ENCODE measurements at regions not wholly inside any gene's neighbourhood (a gene's known extent, or its start where the extent isn't known, plus 50 kb on each side); places are given as distances from the start of the nearest gene placed in this dataset.
"Not testable (repeated sequence)": the region's sequence is repeated elsewhere in the genome, so short reads cannot be mapped to it uniquely, and the experiment has no call there.

DNA sequence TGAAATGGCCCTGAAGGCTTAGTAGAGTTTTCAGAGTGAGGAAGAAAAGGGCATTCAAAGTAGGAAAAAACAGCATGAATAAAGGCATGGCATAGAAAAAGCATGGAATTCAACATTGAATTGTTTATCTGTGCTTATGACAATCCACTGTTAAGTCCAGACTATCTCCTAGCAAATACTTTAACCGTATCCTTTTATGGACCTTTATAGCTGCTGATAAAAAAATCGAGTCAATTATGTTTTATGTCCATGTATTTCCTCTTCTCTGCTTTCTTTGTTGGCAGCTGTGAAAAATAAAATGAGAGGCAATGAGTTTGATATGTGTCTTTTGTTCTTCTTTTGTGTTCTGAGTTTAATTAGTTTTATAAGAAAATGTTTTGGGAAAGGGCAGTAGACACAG is 70.4 kb downstream of the TDRD15 start:
- no peak for DNase-seq

DNA sequence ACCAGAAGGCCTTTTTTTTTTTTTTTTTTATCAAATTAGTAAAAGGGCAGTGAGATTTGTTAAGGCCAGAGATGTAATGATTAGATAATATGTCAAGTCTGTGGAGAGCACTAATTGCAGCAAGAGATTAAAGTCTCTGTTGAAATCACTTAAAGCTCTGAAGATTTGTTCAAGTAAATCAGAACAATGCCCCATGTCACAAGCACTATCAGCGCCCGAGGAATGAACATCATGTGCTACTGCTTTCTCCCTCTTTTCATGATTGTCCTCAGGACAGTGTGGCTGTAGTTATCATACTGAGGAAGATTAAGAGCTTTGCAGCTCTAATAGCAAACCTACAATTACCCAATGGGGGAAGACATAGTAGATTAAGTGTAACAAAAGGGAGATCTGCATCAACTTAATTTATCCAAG is 71.1 kb downstream of the TDRD15 start:
- no peak for DNase-seq

DNA sequence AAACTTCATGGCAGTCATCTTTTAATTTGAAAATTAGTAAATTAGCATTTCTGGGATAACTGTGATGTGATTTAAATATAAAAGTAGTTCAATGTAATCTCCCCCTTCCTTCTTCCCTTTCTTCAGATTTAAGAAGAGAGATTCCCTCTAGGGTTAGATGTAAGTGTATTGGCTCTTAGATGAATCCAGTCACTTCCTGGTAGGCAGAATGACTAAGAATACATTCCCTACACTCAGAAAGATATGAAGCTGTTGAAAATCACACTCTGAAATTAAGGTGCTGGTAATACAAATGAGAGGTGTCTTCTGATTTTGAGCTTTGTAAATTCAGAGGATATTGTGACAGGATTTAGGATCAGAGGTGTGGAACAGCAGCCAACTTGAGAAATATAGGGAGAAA is 71.6 kb downstream of the TDRD15 start:
- no peak for DNase-seq

DNA sequence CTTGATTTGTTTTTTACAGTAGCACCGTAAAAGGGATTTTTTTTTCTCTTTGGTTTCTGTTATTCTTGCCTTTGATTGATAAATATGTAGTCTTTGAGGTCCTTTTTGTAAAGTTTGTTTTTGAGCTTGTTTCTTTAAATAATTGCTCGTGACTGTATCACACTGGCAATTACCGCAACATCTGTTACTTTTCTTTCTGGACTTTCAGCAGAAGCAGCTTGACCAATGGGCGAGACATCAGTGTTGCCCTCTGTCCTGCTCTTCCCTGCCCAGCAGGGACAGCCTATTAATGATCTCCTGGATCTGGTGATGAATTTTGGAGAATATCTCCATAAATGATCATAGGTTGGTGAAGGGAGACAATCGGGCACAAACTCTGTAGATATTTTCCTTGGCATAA is 74.9 kb downstream of the TDRD15 start:
- DNase-seq, result no peak

DNA sequence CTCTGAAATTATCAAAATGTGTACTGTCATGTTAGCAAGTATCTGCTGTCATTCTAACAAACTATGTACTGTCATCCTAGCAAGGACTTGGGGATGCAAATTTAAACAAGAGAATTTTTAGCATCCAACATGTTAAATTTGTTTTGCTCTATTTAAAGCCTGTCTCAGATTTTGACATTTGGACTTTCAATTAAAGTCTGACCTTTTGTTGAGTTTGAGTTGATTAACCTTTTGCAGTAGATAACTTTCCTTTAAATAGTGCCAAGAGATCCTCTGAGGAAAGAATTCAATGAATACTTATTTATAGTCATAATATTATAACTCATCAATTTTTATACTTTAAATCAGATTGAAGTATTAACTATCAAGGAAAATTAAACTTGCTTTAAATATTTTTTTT is 80.2 kb downstream of the TDRD15 start:
- no peak for DNase-seq

DNA sequence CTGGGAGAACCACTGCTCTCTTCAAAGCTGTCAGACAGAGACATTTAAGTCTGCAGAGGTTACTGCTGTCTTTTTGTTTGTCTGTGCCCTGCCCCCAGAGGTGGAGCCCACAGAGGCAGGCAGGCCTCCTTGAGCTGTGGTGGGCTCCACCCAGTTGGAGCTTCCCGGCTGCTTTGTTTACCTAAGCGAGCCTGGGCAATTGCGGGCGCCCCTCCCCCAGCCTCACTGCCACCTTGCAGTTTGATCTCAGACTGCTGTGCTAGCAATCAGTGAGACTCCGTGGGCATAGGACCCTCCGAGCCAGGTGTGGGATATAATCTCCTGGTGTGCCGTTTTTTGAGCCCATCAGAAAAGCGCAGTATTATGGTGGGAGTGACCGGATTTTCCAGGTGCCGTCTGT is 90.3 kb downstream of the TDRD15 start:
- not testable (repeated sequence) for DNase-seq

DNA sequence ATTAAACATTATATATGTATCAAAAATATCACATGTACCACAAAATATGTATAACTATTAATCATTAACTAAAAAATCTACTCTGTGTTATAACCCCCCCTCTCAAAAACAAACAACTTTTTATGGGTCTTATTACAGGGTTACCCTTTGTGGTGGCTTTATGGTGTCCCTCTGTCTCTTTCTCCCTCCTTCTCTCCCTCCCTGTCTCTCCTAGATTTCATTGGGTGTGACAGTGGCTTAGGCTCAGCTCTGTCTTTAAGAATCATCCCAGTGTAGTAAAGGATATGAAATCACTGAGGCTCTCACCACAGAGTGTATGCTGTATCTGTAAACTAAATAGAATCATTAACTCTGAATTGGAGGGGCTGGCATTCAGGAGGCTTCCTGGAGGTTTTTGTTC is 93.7 kb downstream of the TDRD15 start:
- DNase-seq, result no peak

DNA sequence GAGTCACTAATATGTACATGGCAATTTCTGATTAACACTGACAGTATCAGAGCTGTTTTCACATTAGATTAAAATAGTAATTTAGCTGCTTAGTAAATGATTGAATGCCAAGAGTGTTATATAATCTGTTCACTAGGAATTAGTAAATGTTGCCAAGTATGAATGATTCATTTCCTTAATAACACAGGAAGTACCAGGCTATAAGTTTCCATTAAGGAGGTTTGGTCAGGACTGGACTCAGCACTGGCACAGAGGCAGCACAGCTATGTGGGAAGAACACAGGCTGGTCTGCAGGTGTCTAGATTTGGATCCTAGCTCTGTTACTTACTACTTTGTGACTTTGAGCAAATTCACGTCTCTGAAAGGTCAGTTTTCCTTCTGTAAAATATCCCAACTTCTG is 97.2 kb downstream of the TDRD15 start:
- no peak for DNase-seq

DNA sequence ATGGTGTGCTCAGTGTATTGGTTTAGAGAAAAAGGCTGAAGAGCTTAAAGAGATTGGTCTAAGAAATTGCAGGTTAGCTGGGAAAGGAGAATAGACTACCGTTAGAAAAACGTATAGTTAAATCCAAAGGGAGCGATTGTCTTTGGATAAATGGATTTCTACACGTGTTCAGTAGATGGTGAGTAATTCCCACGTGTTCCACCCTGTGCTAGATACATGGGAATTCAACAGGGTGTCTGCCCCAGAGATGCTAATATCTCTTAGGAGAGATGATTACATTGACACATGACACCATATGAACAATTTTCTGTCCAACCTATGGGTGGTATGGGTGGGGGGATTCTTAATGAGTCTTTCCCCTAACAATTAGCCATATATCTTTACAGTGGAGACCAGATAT is 99.8 kb downstream of the TDRD15 start:
- DNase-seq, result no peak

DNA sequence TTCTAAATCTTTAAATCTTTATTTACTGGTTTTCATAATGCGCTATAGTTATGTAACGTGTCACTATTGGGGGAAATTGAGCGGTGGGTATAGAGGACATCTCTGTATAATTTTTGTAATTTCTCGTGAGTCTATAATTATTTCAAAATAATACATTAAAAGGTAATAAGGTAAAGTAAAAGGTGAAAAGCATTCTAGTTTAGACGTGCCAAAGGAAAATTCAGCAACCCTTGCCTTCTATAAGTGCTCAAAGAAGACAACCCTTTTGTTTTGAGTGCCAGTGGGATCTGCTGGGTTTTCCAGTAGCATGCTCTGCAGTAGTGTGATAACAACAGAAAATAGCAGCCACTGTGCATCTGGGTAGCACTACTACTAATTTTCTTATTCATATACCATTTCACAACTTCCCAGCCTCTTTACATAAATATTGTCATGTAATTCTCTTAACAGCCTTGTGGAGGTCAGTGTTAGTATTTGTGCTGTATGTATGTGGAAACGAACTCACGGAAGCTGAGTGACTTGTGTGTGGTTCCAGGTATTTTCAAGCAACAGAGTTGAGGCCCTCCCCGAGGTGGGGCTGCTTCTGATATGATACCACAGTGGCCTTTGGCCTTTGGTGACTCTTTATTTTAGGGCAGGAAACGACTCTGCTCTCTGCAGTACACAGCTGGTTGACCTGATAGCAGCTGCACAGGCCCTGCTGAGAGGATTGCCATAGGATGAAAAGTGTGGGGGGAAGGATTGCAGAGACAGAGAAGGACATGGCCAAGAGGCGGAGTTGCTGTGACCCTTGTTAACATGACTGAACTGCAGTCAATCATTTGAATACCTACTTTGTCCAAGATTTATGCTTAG is 104.5 kb downstream of the TDRD15 start:
- DNase-seq, result no peak

DNA sequence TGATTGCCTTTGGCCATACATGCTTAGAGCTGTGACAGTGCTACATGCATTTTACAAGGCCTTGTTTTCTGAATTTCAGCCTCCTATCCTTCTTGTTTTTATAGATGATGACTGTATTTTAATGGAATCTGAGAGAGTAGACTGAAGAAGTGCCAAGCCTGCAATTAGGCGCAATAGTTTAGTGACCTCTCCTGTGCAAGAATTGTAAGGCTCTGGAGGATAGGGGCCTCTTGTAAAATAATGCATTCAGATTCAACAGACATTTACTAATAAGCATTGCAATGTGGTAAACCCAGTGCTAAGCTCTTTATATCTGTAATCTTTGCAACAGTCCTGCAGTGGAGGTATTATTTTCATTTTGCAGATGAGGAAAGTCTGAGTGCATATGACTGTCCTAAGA is 105.5 kb downstream of the TDRD15 start:
- no peak for DNase-seq

DNA sequence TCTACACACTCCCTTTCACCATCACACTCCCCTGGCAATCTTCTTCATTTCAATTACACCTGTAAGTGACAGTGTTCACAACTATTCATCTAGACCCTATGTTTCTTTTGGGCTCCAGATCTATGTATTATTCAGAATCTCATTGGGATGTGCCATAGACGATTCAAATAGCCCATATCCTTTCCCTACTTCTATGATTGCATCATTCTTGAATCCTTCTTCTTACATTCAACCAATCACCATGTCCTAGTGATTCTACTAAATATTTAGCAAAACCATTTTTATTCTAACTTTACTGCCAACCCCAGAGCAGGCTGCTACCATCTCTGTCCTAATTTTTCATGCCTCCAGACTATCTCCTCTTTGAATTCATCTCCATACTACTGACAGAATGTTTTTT is 106.4 kb downstream of the TDRD15 start:
- DNase-seq, result no peak

DNA sequence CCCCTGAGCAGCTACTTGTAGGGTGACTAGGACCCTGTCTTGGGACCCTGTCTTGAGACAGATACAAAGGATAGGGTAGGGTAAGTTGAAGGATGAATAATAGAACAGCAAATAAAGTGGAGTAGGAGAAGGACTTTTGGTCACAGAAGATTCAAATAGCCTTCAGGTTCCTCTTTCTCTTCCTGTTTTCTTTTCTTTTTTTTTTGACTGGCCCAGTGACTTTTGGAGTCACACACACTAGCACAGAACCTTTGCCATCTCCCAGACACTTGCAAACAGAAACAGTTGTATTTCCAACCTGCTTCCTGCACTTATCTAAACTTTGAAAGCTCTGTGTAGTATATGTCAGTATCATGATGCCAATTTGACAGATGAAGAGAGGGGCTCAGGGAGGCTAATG is 108.2 kb downstream of the TDRD15 start:
- no peak for DNase-seq

DNA sequence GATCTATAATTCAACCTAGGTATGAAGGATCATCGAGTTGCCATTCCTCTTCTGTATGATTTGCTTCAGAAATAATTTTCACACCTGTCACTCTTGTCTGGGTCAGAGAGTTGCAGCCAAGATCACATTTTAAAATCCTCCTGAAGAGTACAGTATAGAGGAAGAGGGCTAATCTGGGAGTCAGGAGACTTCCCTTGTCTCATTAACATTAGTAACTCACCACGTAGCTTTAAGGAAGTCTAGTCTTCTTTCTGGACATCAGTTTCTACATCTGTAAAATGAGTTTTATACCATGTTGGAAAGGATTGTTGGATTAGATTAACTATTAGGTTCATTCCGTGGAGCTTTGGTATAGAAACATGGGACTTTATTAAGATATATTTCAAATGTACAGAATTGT is 109.4 kb downstream of the TDRD15 start:
- DNase-seq, result no peak

DNA sequence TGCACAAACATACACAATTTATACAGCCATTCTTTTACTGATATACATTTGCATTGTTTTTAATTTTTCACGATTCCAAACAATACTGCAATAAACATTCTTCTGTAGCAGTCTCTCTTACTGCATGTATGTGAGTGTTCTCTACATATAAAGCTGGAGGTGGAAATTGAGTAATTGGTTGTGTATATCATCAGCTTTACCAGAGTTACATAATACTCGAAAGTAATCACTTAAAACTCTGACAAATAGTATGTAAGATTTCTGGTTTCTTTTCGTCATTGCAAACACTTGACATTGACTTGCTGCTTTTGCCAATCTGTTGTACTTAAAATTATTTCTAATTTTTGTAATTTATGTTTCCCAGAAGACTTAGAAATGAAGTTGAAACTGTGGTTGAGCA is 110.2 kb downstream of the TDRD15 start:
- no peak for DNase-seq

DNA sequence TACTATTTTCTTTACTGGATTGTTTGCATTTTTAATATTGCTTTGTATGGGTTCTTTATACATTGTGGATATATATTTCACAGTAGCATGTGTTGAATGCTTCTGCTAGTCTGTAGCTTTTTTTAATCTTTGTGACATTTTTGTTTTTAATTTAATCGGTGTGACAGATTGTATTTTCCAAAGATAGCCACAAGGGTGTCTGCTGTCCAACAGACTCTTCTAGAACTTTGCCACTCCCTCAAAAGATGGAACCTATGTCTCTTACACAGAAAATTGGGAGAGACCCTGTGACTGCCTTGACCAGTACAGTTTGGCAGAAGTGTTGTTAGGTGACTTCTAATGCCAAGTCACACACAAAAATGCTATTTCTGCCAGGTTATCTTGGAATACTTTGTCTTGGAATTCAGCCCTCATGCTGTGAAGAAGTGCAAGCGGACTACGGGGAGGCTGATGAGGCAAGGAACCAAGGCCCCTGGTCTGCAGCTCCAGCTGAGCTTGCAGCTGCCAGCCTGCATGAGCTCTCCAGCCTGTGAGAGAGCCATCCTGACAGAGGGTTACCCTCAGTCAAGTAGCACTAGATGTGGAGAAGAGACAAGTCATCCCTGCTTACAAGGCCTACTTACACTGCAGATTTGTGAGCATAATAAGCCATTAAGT is 110.8 kb downstream of the TDRD15 start:
- DNase-seq, result no peak

DNA sequence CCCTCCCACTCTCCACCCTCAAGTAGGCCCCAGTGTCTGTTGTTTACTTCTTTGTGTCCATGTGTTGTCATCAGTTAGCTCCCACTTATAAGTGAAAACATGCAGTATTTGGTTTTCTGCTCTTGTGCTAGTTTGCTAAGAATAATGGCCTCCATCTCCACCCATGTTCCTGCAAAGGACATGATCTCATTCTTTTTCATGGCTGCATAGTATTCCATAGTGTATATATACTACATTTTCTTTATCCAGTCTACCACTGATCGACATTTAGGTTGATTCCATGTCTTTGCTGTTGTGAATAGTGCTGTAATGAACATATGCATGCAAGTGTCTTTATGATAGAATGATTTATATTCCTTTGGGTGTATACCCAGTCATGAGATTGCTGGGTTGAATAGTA is 116.0 kb downstream of the TDRD15 start:
- not testable (repeated sequence) for DNase-seq

DNA sequence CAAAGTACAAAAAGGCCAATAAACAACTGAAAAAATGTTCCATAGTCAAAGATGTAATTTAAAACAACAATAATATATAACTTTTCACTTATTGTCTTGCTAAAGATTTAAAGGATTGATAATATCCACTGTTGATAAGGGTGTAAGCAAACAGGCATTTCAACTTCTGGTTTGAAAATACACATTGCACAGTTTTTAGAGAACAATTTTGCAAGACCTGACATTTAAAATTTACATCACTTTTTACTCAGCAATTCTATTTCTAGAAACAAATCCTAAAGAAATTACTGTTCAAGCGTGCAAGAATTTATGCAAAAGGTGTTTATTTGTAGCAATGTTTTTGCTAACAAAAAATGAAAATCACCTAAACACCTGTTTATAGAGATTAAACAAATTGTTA is 120.4 kb downstream of the TDRD15 start:
- DNase-seq, result no peak

DNA sequence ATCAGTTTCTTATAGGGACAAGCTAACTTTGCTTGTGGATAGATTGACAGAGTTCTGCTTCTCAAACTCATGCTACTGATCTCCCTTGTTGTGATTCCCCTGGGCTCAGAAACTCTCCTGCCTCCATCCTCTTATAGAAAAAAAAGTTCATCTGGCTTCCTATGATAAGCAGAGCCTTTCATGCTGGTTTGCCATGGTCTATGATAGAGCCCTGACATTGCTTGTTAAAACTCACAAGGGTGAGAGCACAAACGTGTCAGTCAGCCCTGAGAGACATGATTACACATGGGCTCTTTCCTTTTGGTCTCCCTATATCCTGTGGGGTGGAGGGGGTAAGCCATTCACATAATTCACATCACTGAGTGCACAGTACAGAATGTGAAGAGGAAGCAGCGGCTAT is 121.8 kb downstream of the TDRD15 start:
- DNase-seq, result no peak

DNA sequence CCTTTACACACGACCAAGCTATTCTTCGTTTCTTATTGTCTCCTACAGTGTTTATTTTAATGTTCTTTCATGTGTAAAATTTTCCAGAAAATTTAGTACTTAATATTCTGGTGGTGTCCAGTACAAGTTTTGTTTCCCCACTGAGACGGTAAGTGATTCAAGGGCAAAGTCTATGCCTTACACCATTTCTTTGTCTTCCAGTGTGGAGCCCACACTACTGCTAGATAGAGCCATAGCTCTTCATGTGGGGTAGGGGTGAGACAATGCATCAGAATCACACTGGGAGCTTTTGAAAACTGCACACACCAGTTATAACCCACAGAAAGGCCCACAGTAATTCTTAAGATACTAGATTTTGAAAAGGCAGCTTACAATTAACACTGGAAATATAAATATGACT is 125.6 kb downstream of the TDRD15 start:
- DNase-seq, result no peak

DNA sequence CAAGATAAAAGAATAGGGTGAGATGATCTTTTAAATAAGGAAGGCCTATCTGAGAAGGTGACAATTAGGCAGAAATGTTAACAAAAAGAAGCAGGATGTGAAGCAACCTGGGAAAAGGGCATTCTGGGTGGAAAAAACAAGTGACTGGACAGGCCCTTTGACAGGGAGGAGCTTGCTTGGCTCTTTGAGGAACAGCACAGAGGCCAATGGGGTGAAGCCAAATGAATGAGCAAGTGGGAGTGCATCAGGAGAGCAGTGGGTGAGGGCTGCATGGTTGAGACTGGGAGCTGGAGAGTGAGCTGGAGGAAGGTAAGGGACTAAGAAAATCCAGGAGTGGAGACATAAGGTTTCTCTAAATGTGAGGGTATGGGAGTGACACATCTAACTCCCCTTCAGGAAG is 126.9 kb downstream of the TDRD15 start:
- no peak for DNase-seq

DNA sequence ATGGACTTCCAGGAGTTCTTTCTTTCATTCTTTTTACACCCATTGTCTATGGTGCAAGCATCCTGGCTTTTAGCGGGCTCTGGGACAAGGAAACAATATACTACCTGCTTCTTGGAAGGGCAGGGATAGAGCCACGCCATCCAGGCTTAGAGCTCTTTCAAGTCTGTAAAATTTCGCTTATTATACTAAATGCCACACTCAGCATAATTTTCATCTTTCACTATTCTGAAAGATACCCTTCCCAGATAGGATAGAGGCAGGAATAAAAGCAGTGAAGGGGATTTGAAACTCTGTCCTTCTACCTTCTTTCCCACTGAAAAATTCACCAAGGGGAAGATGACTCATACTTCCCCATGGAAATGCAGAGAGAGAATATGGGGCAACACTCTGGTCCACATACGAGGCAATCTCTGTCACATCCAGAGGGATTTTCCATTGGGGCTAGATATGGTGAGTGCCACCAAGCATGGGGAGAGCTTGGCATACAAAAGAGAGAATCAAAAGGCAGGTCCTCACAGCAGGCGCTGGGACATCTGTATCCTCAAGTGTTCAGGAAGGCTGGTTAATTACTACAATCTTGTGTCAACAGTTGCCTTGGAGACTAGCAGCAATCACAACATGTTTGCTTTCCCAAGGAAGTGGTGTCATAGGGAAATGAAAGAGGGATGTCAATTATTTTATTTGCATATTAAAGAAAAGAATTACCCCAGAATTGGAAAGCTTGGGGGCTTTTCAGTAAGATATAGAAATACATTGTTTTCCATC is 127.6 kb downstream of the TDRD15 start:
- no peak for DNase-seq

DNA sequence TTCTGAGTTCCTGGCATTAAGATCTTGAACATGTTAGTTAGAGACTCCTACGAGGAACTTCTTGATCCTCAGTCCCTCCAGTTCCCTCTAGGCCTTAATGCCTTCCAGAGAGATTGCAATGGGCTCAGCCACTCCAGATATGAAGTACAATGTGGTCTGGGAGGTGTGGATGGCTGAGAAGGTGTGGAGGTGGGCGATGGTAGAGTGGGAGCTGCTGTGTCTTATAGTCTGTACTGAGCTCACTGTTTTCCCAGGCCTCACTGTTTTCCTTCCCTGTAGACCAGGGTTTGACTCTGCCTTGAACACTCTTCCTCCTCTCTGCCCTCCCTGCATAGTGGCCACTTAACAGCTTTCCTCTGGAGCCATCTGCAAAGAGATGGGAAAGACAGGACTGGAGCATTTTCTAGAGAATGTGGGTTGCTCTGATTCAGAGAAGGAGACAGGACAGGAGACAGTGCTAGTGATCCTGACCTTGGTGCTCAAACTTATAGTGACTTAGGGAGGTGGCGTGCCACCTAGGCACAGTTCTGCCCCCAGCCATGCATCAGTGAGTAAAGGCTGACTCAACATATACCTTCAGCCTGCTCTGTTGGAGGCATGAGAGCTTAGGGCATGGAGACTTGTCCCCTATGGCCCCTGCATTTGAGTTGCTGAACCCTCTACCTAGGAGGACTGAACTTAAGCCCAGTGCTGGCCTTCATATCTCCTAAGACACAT is 129.7 kb downstream of the TDRD15 start:
- no peak for DNase-seq

All from stimulated activated CD4-positive, alpha-beta T cell treated with anti-CD3 and anti-CD28 coated beads, Interleukin-4, amount 100 ng/mL, for 24 hours (primary cell).